Endothelial cell of umbilical vein (primary cell): ENCODE measurements at regions not wholly inside any gene's neighbourhood (a gene's known extent, or its start where the extent isn't known, plus 50 kb on each side); places are given as distances from the start of the nearest gene placed in this dataset.

Experiments
- BruUV-seq: library from RNA; stranded (reverse); fragments of 400-500 nt; replicated peaks from 2 replicates; lab custom pipeline; 2021; lab: Mats Ljungman, UMichigan
- CTCF ChIA-PET: fragments of 300-600, 350-600 bp; sonication (Branson Sonifier 250); formaldehyde crosslinking; loops from one replicate; lab custom pipeline; 2021; ENCODE audit warnings: antibody characterized with exemption, inconsistent platforms; lab: Charles Lee
- POLR2A ChIA-PET: fragments of 300-600, 350-600 bp; sonication (Branson Sonifier 250); formaldehyde crosslinking; loops from one replicate; lab custom pipeline; 2021; ENCODE audit warnings: antibody characterized with exemption, inconsistent platforms; lab: Charles Lee
- DNase-seq: peaks from one replicate; pipeline ENCODE4 v3.0.0-alpha.2; 2011; ENCODE audit warnings: low read depth, low spot score
- FAIRE-seq: peaks from 2 replicates; lab custom pipeline; 2011; peaks lifted over from hg19 to GRCh38; lab: Jason Lieb, UNC
- H2AFZ ChIP-seq: 2 replicates; pipeline ENCODE4 v1.6.0; 2012; ENCODE audit warnings: low read depth, low read length, control low read depth, inconsistent platforms
- H3K27ac ChIP-seq: 2 replicates; pipeline ENCODE4 v1.5.1; 2011; ENCODE audit warnings: low read depth, mild to moderate bottlenecking, control low read depth, low read length, moderate library complexity; ENCODE audit not compliant: insufficient read depth
- H3K27me3 ChIP-seq, 2 experiments: 2 replicates each; pipeline versions ENCODE4 v1.6.0 to v1.6.1; 2011; ENCODE audit warnings: low read length in 2 of 2, mixed read lengths in 1 of 2; ENCODE audit not compliant: control insufficient read depth in 2 of 2, insufficient read depth in 2 of 2
- H3K36me3 ChIP-seq, 2 experiments: 2 replicates in 1 of 2; 3 replicates in 1 of 2; pipeline ENCODE4 v1.5.1; 2011; ENCODE audit warnings: low read length in 2 of 2, mild to moderate bottlenecking in 1 of 2, moderate library complexity in 1 of 2; ENCODE audit not compliant: control insufficient read depth in 2 of 2, insufficient read depth in 2 of 2; ENCODE audit errors: extremely low read depth in 1 of 2
- H3K4me1 ChIP-seq: 3 replicates; pipeline ENCODE4 v1.5.1; 2011; ENCODE audit warnings: mild to moderate bottlenecking, low read length; ENCODE audit not compliant: control insufficient read depth, insufficient read depth; ENCODE audit errors: extremely low read depth
- H3K4me2 ChIP-seq: 2 replicates; pipeline ENCODE4 v1.6.1; 2011; ENCODE audit warnings: low read length, control low read depth, mixed read lengths; ENCODE audit not compliant: insufficient read depth
- H3K4me3 ChIP-seq, 3 experiments: fragments of 200-600 bp in 1 of 3; sonication (generic), shearing (Covaris generic) in 1 of 3; replicated peaks in 1 of 3; 2 replicates each; pipeline ENCODE4 v1.5.1; 2011 to 2016; ENCODE audit warnings: control low read depth in 3 of 3, low read length in 3 of 3, mild to moderate bottlenecking in 2 of 3, inconsistent platforms in 1 of 3, low read depth in 1 of 3, moderate library complexity in 1 of 3; ENCODE audit not compliant: insufficient read depth in 1 of 3
- H3K79me2 ChIP-seq: 2 replicates; pipeline ENCODE4 v1.6.0; 2012; ENCODE audit warnings: low read length, inconsistent platforms; ENCODE audit not compliant: control insufficient read depth, insufficient read depth
- H3K9ac ChIP-seq: replicated peaks from 2 replicates; pipeline ENCODE3; 2011; ENCODE audit warnings: low read length, control low read depth; ENCODE audit not compliant: insufficient read depth; ENCODE audit errors: extremely low read depth
- H3K9me1 ChIP-seq: replicated peaks from 3 replicates; pipeline ENCODE4 v1.6.0; 2011; ENCODE audit warnings: mild to moderate bottlenecking, low read length; ENCODE audit not compliant: control insufficient read depth, insufficient read depth; ENCODE audit errors: extremely low read depth
- H3K9me3 ChIP-seq: replicated peaks from 2 replicates; pipeline ENCODE4 v1.5.1; 2012; ENCODE audit warnings: low read length, inconsistent platforms; ENCODE audit not compliant: control insufficient read depth, insufficient read depth
- H4K20me1 ChIP-seq: replicated peaks from 2 replicates; pipeline ENCODE3; 2011; ENCODE audit warnings: mild to moderate bottlenecking, low read length; ENCODE audit not compliant: control insufficient read depth, insufficient read depth; ENCODE audit errors: extremely low read depth
- EZH2 ChIP-seq: IDR thresholded peaks from 2 replicates; pipeline ENCODE4 v1.6.1; 2012; ENCODE audit warnings: borderline replicate concordance, low read depth, mild to moderate bottlenecking, moderate library complexity, low read length, inconsistent platforms; ENCODE audit not compliant: severe bottlenecking
- FOS ChIP-seq: IDR thresholded peaks from 2 replicates; pipeline ENCODE4 v1.6.1; 2011; ENCODE audit warnings: mild to moderate bottlenecking, low read length, moderate library complexity, borderline replicate concordance; ENCODE audit not compliant: insufficient read depth
- GATA2 ChIP-seq: IDR thresholded peaks from 2 replicates; pipeline ENCODE4 v1.7.0; 2011; ENCODE audit warnings: low read depth, mild to moderate bottlenecking, moderate library complexity, mixed read lengths, low read length; ENCODE audit not compliant: insufficient read length, insufficient read depth
- JUN ChIP-seq: IDR thresholded peaks from 2 replicates; pipeline ENCODE4 v1.6.1; 2011; ENCODE audit warnings: borderline replicate concordance, low read depth; ENCODE audit not compliant: insufficient read length, insufficient read depth
- MAX ChIP-seq: IDR thresholded peaks from 2 replicates; pipeline ENCODE4 v1.6.1; 2011; ENCODE audit not compliant: insufficient read depth, insufficient read length
- MYC ChIP-seq: IDR thresholded peaks from one replicate; pipeline ENCODE4 v1.6.1; 2011; ENCODE audit warnings: mild to moderate bottlenecking, low read depth, low read length
- POLR2A ChIP-seq: IDR thresholded peaks from 2 replicates; pipeline ENCODE4 v1.6.1; 2012; ENCODE audit warnings: low read depth, mild to moderate bottlenecking, control low read depth, low read length
- POLR2AphosphoS5 ChIP-seq: IDR thresholded peaks from 2 replicates; pipeline ENCODE4 v1.6.1; 2012; ENCODE audit warnings: low read depth, mild to moderate bottlenecking, control low read depth, low read length, moderate library complexity; ENCODE audit not compliant: insufficient read depth
- dilution Hi-C: fragments of 300-500 bp; cut with MboI; formaldehyde crosslinking; loops from one replicate; pipeline ENCODE4 v1.15.0; 2019; ENCODE audit warnings: low sequenced_read_pairs; ENCODE audit not compliant: extremely low pct_ligation_motif_present
- intact Hi-C: fragments of 100-400 bp; cut with micrococcal nuclease; formaldehyde crosslinking; loops from one replicate; pipeline ENCODE4 v1.10.0; 2022
- TF ChIP-seq, protein P1 (sequence below), 2 donors: IDR thresholded peaks; 1 replicate in 1 of 2; 2 replicates in 1 of 2; pipeline ENCODE4 v1.5.1; 2011; ENCODE audit warnings: low read length in 2 of 2, mild to moderate bottlenecking in 2 of 2, moderate library complexity in 2 of 2, control low read depth in 1 of 2, inconsistent platforms in 1 of 2, low read depth in 1 of 2; ENCODE audit not compliant: insufficient read depth in 1 of 2; ENCODE audit errors: extremely low read depth in 1 of 2

GRCh38 chr2:226336283-226336682 is 463.3 kb downstream of the IRS1 start:
- CTCF ChIA-PET: no interaction called here
- intact Hi-C loops: no loop called here
- H3K4me3 ChIP-seq: no peak overlapping the region
- H3K4me1 ChIP-seq: no peaks in the 10 kb centered on the region
- no peaks in the 10 kb centered on the region for H3K9me1 ChIP-seq
- FAIRE-seq (no peak), DNase-seq (no peak)
- POLR2A ChIA-PET: no interaction called here
- dilution Hi-C loops: no loop called here
- no peak overlapping the region for H3K27ac ChIP-seq
- H2AFZ ChIP-seq: no peak overlapping the region
- no peaks in the 10 kb centered on the region for H3K36me3 ChIP-seq
- H3K4me2 ChIP-seq: no peak overlapping the region
- TF ChIP-seq POLR2AphosphoS5 (no peak), GATA2 (no peak), JUN (no peak), EZH2 (no peak), POLR2A (no peak), MYC (no peak), FOS (no peak), MAX (no peak)
- TF ChIP-seq, protein P1, sequence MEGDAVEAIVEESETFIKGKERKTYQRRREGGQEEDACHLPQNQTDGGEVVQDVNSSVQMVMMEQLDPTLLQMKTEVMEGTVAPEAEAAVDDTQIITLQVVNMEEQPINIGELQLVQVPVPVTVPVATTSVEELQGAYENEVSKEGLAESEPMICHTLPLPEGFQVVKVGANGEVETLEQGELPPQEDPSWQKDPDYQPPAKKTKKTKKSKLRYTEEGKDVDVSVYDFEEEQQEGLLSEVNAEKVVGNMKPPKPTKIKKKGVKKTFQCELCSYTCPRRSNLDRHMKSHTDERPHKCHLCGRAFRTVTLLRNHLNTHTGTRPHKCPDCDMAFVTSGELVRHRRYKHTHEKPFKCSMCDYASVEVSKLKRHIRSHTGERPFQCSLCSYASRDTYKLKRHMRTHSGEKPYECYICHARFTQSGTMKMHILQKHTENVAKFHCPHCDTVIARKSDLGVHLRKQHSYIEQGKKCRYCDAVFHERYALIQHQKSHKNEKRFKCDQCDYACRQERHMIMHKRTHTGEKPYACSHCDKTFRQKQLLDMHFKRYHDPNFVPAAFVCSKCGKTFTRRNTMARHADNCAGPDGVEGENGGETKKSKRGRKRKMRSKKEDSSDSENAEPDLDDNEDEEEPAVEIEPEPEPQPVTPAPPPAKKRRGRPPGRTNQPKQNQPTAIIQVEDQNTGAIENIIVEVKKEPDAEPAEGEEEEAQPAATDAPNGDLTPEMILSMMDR (IDR thresholded peaks at IDR 0.05; ENCODE audit: extremely low read depth in 1 of 2, insufficient read depth in 1 of 2, low read depth in 1 of 2, low read length in 2 of 2): no peak
- H3K79me2 ChIP-seq: no peaks in the 10 kb centered on the region
- no peaks in the 10 kb centered on the region for H3K9me3 ChIP-seq
- no peaks in the 10 kb centered on the region for H3K27me3 ChIP-seq
- no peaks in the 10 kb centered on the region for H4K20me1 ChIP-seq
- no peak overlapping the region for H3K9ac ChIP-seq
- BruUV-seq: no TSS peak
